NCI-H460 (cell line): ENCODE measurements at regions not wholly inside any gene's neighbourhood (a gene's known extent, or its start where the extent isn't known, plus 50 kb on each side); places are given as distances from the start of the nearest gene placed in this dataset.

Experiments used
- DNase-seq: peaks from one replicate; pipeline ENCODE4 v3.0.0-alpha.2; 2016; ENCODE audit warnings: low read depth; ENCODE audit errors: extremely low read depth

GRCh38 chr15:87211547-87211946, 1045.0 kb downstream of the NTRK3 start:
- DNase-seq = no peak

- DNase-seq = no peak
These were observed 1046.4 kb downstream of the NTRK3 start for GRCh38 chr15:87209891-87210689.

- DNase-seq = no peak
These were observed 1048.5 kb downstream of the NTRK3 start for GRCh38 chr15:87207990-87208580.

- no peak for DNase-seq
These were observed 1049.3 kb downstream of the NTRK3 start for GRCh38 chr15:87207251-87207650.

GRCh38 chr15:87201986-87202385, 1054.6 kb downstream of the NTRK3 start:
- DNase-seq = no peak

- DNase-seq = no peak
These were observed 1056.4 kb downstream of the NTRK3 start for GRCh38 chr15:87200149-87200548.

GRCh38 chr15:87197981-87198380, 1058.6 kb downstream of the NTRK3 start:
- DNase-seq = no peak

- no peak for DNase-seq
These were observed 1060.0 kb downstream of the NTRK3 start for GRCh38 chr15:87196498-87196897.

- DNase-seq = no peak
These were observed 1063.1 kb downstream of the NTRK3 start for GRCh38 chr15:87193481-87193880.

GRCh38 chr15:87167706-87168105, 1088.0 kb downstream of the AGBL1 start:
- no peak for DNase-seq

- DNase-seq = no peak
These were observed 1087.4 kb downstream of the AGBL1 start for GRCh38 chr15:87167055-87167454.

GRCh38 chr15:87155771-87156170, 1076.1 kb downstream of the AGBL1 start:
- no peak for DNase-seq

GRCh38 chr15:87154761-87155160, 1075.1 kb downstream of the AGBL1 start:
- DNase-seq = no peak

- DNase-seq = no peak
These were observed 1071.6 kb downstream of the AGBL1 start for GRCh38 chr15:87151202-87151748.

- no peak for DNase-seq
These were observed 1066.0 kb downstream of the AGBL1 start for GRCh38 chr15:87145696-87146095.

GRCh38 chr15:87144775-87145174, 1065.1 kb downstream of the AGBL1 start:
- DNase-seq = no peak

- DNase-seq = no peak
These were observed 1062.4 kb downstream of the AGBL1 start for GRCh38 chr15:87142096-87142495.

GRCh38 chr15:87135109-87135508, 1055.4 kb downstream of the AGBL1 start:
- no peak for DNase-seq

GRCh38 chr15:87133704-87134103, 1054.0 kb downstream of the AGBL1 start:
- no peak for DNase-seq

GRCh38 chr15:87131067-87131466, 1051.4 kb downstream of the AGBL1 start:
- no peak for DNase-seq

- DNase-seq = no peak
These were observed 1050.2 kb downstream of the AGBL1 start for GRCh38 chr15:87129916-87130315.
